Neural progenitor cell (in vitro differentiated cells): ENCODE measurements at regions not wholly inside any gene's neighbourhood (a gene's known extent, or its start where the extent isn't known, plus 50 kb on each side); places are given as distances from the start of the nearest gene placed in this dataset.

Experiments used
- DNase-seq: peaks from one replicate; pipeline ENCODE4 v3.0.0-alpha.2; 2016; ENCODE audit warnings: low spot score
- H2AFZ ChIP-seq: fragments of 200-600 bp; sonication (generic); replicated peaks from 2 replicates; pipeline ENCODE4 v1.6.1; 2016; ENCODE audit warnings: antibody characterized with exemption
- H3F3A ChIP-seq: fragments of 200-600 bp; sonication (generic); 2 replicates; pipeline ENCODE4 v1.6.1; 2016; ENCODE audit warnings: antibody characterized with exemption, low read depth
- H3K27ac ChIP-seq: fragments of 200-600 bp; sonication (generic); 2 replicates; pipeline ENCODE4 v1.5.1; 2016; ENCODE audit warnings: mild to moderate bottlenecking
- H3K27me3 ChIP-seq: fragments of 200-600 bp; sonication (generic); 2 replicates; pipeline ENCODE4 v1.6.1; 2016; ENCODE audit warnings: mild to moderate bottlenecking, moderate library complexity
- H3K36me3 ChIP-seq: fragments of 200-600 bp; sonication (generic); 2 replicates; pipeline ENCODE4 v1.5.1; 2016
- H3K4me1 ChIP-seq: fragments of 200-600 bp; sonication (generic); 2 replicates; pipeline ENCODE4 v1.6.1; 2016; ENCODE audit warnings: mixed run types
- H3K4me2 ChIP-seq: fragments of 200-600 bp; sonication (generic); 2 replicates; pipeline ENCODE4 v1.6.1; 2016
- H3K4me3 ChIP-seq: fragments of 200-600 bp; sonication (generic); 2 replicates; pipeline ENCODE4 v1.5.1; 2016
- H3K79me2 ChIP-seq: fragments of 200-600 bp; sonication (generic); 2 replicates; pipeline ENCODE4 v1.6.1; 2016; ENCODE audit warnings: low read depth
- H3K9ac ChIP-seq: fragments of 200-600 bp; sonication (generic); 2 replicates; pipeline ENCODE4 v1.6.1; 2016
- H3K9me3 ChIP-seq: fragments of 200-600 bp; sonication (generic); 2 replicates; pipeline ENCODE4 v1.5.1; 2016; ENCODE audit warnings: low read depth
- H4K20me1 ChIP-seq: fragments of 200-600 bp; sonication (generic); 2 replicates; pipeline ENCODE4 v1.6.1; 2016; ENCODE audit warnings: low read depth
- H3K27ac Mint-ChIP-seq: 3 replicates; pipeline ENCODE4 v1.8.0; 2021; ENCODE audit warnings: mixed read lengths
- H3K27me3 Mint-ChIP-seq: 2 replicates; pipeline ENCODE4 v1.8.0; 2022; ENCODE audit warnings: low read depth, mild to moderate bottlenecking, inconsistent platforms, moderate library complexity, mixed read lengths; ENCODE audit not compliant: insufficient read depth
- H3K36me3 Mint-ChIP-seq: 3 replicates; pipeline ENCODE4 v1.8.0; 2021; ENCODE audit warnings: mixed read lengths
- H3K4me1 Mint-ChIP-seq: 3 replicates; pipeline ENCODE4 v1.8.0; 2021; ENCODE audit warnings: mixed read lengths
- H3K4me3 Mint-ChIP-seq: 3 replicates; pipeline ENCODE4 v1.8.0; 2021; ENCODE audit warnings: mild to moderate bottlenecking, moderate library complexity, mixed read lengths
- H3K9me3 Mint-ChIP-seq: 3 replicates; pipeline ENCODE4 v1.8.0; 2020; ENCODE audit warnings: mixed read lengths
- CTCF ChIP-seq: fragments of 200-600 bp; sonication (generic); IDR thresholded peaks from 2 replicates; pipeline ENCODE4 v1.5.1; 2017; ENCODE audit warnings: antibody characterized with exemption, mild to moderate bottlenecking
- EZH2 ChIP-seq: fragments of 200-600 bp; sonication (generic); IDR thresholded peaks from 2 replicates; pipeline ENCODE4 v1.6.1; 2017; ENCODE audit warnings: antibody characterized with exemption, mild to moderate bottlenecking, moderate library complexity
- EZH2phosphoT487 ChIP-seq: fragments of 200-600 bp; sonication (generic); IDR thresholded peaks from 2 replicates; pipeline ENCODE4 v1.6.1; 2017; ENCODE audit warnings: antibody characterized with exemption

DNA sequence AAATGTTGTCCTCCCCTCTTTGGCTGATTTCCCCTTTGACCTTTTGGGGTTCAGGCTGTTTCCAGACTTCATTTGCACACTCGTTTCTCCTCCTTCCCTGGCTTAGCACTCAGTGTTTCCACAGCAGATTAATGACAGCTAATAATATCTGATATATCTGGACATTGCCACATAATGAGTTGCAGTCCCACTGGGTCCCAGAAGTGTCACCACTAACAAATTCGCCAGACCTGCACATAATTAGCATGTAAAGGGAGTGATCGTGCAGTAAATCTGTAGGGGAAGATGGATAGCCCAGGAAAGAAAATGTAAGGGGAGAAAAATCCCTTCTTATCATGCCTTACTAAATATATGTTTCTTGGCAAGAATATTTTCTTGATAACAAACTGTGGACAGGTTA lies 922.1 kb downstream of the TFAP2A start:
- no peaks in the 10 kb centered on the region for H3K36me3 Mint-ChIP-seq
- H3K9me3 Mint-ChIP-seq: peaks cover 18% of the 10 kb centered on the region
- no peak overlapping the region for H3K9ac ChIP-seq
- H3K4me1 ChIP-seq: no peaks in the 10 kb centered on the region
- no peaks in the 10 kb centered on the region for H3K9me3 ChIP-seq
- no peak for DNase-seq
- TF ChIP-seq EZH2: no peak
- no peak for TF ChIP-seq CTCF
- TF ChIP-seq EZH2phosphoT487: no peak
- no peak overlapping the region for H3K27ac ChIP-seq
- no peak overlapping the region for H3K4me3 ChIP-seq
- no peaks in the 10 kb centered on the region for H3K36me3 ChIP-seq
- no peaks in the 10 kb centered on the region for H3K27me3 Mint-ChIP-seq
- no peaks in the 10 kb centered on the region for H4K20me1 ChIP-seq
- H3K4me1 Mint-ChIP-seq: peaks cover 13% of the 10 kb centered on the region
- no peak overlapping the region for H3K27ac Mint-ChIP-seq
- no peak overlapping the region for H3K4me3 Mint-ChIP-seq
- no peaks in the 10 kb centered on the region for H3K27me3 ChIP-seq
- no peak overlapping the region for H2AFZ ChIP-seq
- H3K4me2 ChIP-seq: no peak overlapping the region
- H3K79me2 ChIP-seq: no peaks in the 10 kb centered on the region
- H3F3A ChIP-seq: no peaks in the 10 kb centered on the region

DNA sequence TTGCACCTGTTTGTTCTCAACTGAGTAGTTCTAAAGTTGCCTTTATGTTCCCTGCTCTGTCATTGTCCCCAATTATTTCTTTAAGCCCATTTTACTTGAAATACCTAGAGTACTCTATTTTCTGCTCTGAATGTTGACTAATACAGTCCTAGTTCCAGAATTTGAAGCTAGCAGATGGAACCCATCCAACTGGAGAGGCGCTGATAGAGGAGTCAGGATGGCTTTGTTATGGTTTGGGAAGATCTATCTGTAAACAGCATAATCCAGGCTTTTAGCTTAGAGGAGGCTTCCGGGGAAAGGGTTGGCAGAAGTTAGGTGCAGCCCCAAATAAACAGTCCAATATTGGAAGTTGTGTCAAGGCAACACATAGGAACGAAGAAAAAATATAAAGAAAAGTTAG lies 927.7 kb downstream of the TFAP2A start:
- Histone ChIP-seq H3F3A (no peaks in the 10 kb centered on the region), H2AFZ (no peak overlapping the region), H3K79me2 (no peaks in the 10 kb centered on the region), H3K4me3 (no peak overlapping the region), H3K9ac (no peak overlapping the region), H3K36me3 (no peaks in the 10 kb centered on the region), H3K9me3 (no peaks in the 10 kb centered on the region), H3K4me2 (no peak overlapping the region), H3K27ac (no peak overlapping the region), H3K4me1 (no peaks in the 10 kb centered on the region), H4K20me1 (no peaks in the 10 kb centered on the region), H3K27me3 (no peaks in the 10 kb centered on the region)
- TF ChIP-seq CTCF (no peak), EZH2 (no peak), EZH2phosphoT487 (no peak)
- Mint-ChIP-seq H3K9me3 (no peaks in the 10 kb centered on the region), H3K27me3 (no peaks in the 10 kb centered on the region), H3K36me3 (no peaks in the 10 kb centered on the region), H3K4me3 (no peak overlapping the region), H3K27ac (no peak overlapping the region), H3K4me1 (peaks cover 3% of the 10 kb centered on the region)
- DNase-seq: no peak

GRCh38 chr6:9485992-9486391 lies 928.9 kb downstream of the TFAP2A start:
- DNase-seq: no peak
- Histone ChIP-seq H3K36me3 (no peaks in the 10 kb centered on the region), H3F3A (no peaks in the 10 kb centered on the region), H2AFZ (no peak overlapping the region), H3K9ac (no peak overlapping the region), H3K4me1 (peaks cover 3% of the 10 kb centered on the region), H3K27ac (no peak overlapping the region), H4K20me1 (no peaks in the 10 kb centered on the region), H3K4me3 (no peak overlapping the region), H3K27me3 (no peaks in the 10 kb centered on the region), H3K4me2 (no peak overlapping the region), H3K9me3 (no peaks in the 10 kb centered on the region), H3K79me2 (no peaks in the 10 kb centered on the region)
- Mint-ChIP-seq H3K9me3 (no peaks in the 10 kb centered on the region), H3K36me3 (no peaks in the 10 kb centered on the region), H3K27me3 (no peaks in the 10 kb centered on the region), H3K4me1 (peaks cover 3% of the 10 kb centered on the region), H3K4me3 (no peak overlapping the region), H3K27ac (no peak overlapping the region)
- TF ChIP-seq CTCF (no peak), EZH2 (no peak), EZH2phosphoT487 (no peak)

GRCh38 chr6:9484686-9485085 lies 930.2 kb downstream of the TFAP2A start:
- Mint-ChIP-seq H3K9me3 (no peaks in the 10 kb centered on the region), H3K4me3 (no peak overlapping the region)

More at GRCh38 chr6:9484686-9485085, 930.2 kb downstream of the TFAP2A start:
- Histone ChIP-seq H4K20me1 (no peaks in the 10 kb centered on the region), H3K9me3 (no peaks in the 10 kb centered on the region), H3K4me3 (no peak overlapping the region), H3K27ac (no peak overlapping the region), H3K4me1 (peaks cover 3% of the 10 kb centered on the region), H2AFZ (no peak overlapping the region), H3K9ac (no peak overlapping the region), H3K27me3 (no peaks in the 10 kb centered on the region), H3K4me2 (no peak overlapping the region), H3F3A (no peaks in the 10 kb centered on the region), H3K36me3 (no peaks in the 10 kb centered on the region), H3K79me2 (no peaks in the 10 kb centered on the region)
- H3K27ac Mint-ChIP-seq: no peak overlapping the region
- no peak for DNase-seq
- no peaks in the 10 kb centered on the region for H3K36me3 Mint-ChIP-seq
- peaks cover 3% of the 10 kb centered on the region for H3K4me1 Mint-ChIP-seq
- no peaks in the 10 kb centered on the region for H3K27me3 Mint-ChIP-seq
- TF ChIP-seq CTCF (no peak), EZH2phosphoT487 (no peak), EZH2 (no peak)
